ENCODE measurements at regions not wholly inside any gene's neighbourhood (a gene's known extent, or its start where the extent isn't known, plus 50 kb on each side); places are given as distances from the start of the nearest gene placed in this dataset.
"Not testable (repeated sequence)": the region's sequence is repeated elsewhere in the genome, so short reads cannot be mapped to it uniquely, and the experiment has no call there.

DNA sequence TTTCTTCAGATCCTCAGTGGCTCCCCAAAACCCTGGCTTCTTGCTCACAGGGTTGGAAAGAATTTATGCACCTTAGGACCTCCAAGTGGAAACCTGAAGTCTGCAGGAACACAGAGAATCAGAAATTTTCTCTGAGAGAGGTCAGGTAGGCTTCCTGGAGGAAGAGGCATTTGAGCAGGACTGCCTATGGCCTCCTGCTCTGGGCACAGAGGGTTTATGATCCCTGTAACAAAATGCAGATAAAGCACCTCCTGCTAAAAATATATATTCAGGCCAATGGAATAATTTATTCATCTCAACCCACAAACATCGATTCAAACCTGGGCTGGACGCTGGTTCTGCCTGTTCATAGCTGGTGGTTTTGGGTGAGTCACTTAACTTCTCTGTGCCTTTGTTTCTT lies 68.1 kb upstream of the FGF3 start:
- FAIRE-seq, result no peak

DNA sequence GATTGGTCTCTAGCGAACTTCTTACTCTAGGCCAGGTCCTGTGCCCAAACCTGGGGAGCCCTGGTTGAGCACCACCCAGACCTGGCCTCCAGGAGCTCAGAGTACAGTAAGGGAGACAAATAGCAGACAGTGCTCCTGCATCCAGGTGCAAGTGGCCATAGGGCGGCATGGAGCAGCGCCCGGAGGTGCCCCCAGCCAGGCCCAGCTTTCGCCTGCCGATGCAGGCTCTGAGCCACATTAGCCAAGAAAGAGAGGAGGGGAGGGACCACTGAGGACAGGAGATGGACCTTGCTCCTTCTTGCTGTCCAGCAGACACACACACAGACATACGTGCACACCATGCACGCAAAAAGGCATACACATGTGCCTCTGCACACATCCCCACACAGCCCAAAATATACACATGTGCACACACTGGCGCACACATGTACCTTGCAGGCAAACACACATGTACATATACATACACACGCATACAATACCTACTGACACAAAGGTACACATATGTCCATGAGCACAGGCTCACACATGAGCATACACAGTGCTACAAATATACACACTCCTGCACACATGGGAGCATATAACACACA lies 68.7 kb upstream of the FGF3 start:
- FAIRE-seq, result no peak

DNA sequence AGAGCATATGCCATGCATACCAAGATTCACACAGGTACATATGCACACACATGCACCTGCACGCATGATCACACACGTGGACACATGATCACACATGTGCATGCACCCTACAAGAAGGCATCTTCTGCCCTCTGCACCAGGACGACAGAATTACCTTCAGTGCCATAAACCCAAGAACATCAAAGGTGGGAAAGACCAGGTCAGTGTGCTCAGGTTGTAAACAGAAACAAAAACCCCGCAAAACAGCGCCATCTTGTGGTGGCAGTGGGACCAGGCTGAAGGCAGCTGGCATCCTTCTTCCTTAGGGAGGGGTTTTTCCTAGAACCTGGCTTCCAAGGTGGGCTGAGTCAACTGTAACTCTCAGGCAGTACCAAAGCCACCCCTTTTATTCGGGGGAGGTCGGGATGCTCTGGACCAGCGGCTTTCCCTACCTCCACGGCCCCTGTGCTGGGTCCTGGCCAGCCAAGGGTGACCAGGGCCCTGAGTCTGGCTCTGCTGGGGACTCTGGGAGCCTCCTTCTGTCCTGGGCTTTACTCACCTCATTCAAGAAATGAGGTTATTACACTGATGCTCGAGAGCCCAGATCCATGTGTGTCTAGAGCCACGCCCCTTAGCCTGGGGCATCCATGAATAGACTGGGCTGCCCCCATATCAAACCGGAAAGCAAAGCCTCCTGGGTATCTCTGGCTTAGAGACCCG lies 69.4 kb upstream of the FGF3 start:
- no peak for FAIRE-seq

DNA sequence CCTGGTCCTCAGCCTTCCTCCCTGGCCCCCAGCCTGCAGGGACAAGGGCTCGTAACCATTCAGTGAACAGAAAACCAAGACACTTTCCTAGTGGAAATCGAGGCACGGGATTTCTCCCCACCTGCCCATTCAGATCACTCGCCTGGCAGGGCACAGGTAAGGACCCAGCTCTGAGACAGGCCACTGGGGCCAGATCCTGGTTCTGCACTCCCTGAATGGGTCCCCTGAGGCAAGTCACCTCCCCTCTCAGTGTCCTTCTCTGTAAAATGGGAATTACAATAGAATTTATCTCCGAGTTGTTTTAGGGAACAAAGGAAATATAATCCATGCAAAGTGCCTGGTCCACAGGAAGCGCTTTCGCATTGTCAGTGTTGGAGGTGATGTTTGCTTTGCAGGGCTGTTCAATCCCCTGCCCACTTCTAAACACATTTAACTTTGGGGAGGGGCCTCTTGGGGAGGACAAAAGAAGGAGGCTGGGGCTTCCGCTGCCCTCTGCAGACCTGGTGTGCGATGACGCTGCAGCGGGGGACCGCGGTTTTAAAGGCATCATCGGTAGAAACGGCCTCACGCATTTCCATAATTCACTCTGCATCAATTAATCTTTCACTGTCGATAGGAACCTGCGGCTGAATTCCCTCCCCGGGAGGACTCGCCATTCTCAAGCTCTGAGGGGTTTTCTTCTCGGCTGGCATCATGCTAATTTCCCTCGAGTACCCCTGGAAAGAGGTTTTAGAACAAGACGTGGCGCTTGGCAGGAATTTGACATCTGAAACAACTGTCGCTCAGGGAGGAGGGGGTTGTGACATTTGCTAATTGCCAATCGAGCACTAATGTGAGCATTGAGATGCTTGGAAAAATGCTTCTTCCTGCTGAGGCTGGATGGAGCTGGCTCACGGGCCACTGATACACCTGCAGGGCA lies 70.4 kb upstream of the FGF3 start:
- no peak for FAIRE-seq

DNA sequence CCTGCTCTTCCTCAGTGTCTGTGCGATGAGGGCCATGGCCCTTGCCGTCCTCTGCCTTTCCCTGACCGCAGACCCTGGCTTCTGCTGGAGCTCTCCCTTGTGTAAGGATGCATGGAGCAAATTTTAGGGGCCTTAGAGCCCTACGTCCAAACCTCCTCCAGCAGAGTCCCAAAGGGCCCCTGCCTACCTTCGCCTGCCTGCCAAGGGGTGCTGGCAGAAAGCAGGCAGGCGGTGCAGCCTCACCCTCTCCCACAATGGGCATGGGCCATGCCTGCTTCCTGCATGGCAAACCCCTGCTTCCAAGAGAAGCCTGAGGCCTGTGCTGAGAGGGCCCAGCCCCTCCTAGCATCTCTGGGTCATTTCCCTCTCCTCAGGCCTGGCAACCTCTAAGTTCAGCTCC lies 71.3 kb upstream of the FGF3 start:
- no peak for FAIRE-seq

DNA sequence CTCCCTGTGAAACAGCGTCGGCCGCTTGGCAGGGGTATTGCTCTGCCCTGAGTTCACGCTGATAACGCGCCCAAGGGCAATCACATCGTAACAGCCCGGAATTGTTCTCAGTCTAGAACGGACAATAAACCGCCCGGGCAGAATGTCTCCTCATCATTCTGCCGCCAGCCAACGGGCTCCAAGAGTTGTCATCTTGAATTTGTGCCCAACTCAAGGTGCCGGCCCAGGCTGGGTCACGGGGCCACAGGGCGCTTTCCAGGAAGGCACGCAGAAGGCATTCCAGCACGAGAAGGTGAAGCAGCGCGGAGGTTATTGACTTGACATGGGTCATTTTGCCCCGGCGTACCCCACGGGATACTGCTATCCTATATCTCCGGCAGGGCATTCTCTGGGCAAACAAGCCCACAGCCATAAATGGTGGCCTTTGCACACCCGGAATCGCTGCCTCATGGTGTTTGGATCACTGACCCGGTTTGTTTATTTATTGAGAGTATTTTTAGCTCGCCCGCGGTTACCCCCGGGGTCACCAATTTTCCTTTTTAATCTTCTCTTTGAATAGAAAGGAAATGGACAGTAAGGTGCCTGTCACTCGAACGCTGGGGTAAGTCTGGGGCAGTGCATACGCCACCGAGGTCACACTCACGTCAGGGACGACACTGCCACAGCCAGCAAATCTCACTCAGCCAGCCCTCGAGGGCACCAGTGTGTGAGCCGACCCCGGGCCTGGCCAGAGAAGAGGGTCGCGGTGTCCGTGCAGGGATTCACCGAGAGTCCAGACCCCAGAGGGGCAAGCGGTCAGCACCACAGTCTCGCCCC lies 72.4 kb upstream of the FGF3 start:
- FAIRE-seq, result no peak

DNA sequence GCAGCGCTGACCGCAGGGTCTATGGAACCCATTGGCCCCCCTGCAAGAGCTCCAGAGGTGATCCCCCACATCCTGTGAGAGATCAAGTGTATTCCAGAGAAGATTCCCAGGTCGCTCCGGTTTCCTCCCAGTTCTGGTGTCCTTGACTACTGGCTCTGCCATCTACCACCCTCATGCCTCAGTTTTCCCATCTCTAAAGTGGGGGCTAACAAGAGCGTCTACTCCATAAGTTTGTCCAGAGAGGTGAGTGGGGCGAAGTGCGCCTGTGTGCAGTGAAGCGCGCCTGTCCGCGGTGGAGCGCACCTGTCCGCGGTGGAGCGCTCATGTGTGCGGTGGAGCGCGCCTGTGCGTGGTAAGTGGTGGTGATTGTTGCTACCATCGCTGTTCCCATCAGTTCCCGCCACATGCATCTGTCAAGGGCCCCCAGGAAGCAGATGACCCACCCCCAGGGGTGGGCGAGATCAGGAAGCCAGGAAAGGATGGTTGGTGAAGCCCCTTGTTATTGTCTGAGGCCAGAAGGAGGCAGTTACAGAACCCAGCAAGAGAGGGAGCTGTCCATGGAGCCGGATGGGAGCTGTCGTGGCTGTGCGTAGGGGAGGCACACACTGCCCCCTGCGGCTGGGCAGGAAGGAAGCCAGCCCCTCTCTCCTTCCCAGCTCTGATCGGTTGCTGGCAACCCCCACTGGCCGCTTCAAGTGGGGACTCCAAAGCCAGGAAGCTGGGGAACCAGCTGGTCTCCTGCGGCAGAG lies 73.2 kb upstream of the FGF3 start:
- no peak for FAIRE-seq

DNA sequence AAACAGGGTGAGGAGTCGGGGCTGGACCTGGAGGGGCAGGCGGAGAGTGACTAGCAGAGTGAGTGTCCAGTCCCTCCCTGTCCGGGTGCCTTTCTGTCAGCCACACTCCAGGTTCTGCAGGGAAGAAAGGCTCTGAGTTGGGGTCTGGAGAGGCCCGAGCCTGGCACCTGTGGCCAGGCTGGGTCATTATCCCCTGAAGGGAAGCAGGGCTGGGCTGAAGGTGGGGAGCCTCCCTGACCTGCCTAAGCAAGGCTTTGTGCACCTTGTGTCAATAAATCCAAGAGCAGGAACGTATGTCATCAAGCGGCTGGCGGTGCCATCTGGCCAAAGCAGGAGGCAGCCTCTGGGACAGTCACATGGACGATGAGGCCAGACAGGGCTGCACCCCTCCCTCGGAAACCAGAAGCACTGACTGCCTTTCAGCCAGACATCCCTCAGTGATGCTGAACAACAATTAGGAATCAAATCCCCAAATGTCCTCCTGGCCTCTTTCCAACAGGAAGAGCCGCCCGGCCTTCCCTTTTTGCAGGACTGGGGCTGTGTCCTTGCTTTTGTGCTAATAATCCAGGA lies 73.9 kb upstream of the FGF3 start:
- no peak for FAIRE-seq

DNA sequence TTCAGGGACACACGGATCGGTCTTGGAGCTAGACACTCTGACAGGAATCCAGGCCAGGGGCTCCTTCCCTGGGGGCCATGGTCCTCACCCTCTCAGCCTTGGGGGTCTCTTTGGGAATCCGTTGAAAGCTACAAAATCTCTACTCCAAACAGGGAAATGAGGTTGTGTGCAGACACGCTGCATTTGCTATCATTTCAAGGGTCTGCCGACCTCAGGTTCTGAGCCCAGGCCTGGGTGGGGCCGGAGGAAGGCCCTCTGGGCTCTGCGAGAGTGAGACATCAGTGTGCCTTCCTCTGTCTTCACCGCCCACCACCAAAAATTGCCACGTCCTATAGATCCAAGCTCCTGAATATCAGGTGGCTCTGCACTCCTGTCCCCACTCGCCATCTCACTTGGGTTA lies 74.4 kb upstream of the FGF3 start:
- FAIRE-seq, result no peak

DNA sequence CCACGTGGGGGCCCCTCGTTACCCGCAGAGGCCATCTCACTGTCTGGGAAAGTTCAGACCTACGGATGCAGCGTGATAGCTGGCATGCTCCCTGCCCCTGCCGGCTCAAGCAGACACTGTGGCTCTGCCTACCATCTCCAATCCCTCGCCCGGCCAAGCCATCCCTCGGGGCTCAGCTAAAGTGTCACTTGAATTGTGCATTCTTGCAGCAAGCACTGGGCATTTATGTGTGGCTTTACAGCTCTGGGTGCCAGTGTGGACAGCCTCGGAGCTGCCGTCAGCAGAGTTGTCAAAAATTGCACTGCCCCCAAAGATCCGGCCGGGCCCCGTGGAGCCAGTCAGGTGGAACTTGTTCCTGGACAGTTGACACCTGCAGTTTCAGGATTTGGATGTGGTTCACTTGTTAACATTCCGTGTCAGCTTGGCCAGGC lies 75.0 kb upstream of the FGF3 start:
- FAIRE-seq, result no peak

DNA sequence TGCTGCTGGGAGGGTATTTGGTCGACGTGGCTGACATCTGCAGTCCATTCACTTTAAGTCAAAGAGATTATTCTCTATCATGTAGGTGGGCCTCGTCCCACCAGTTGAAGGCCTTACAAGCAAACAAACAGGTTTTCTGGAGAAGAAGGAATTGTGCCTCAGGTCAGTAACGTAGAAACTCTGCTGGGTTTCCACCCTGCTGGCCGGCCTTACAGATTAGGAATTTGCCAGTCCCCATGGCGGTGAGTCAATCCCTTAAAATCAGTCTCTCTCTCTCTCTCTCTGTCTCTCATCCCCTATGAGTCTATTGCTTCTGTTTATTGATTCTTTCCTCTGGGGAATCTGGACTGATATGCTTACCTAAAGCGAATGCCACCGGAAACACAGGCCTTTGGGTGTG lies 75.4 kb upstream of the FGF3 start:
- FAIRE-seq, result no peak

DNA sequence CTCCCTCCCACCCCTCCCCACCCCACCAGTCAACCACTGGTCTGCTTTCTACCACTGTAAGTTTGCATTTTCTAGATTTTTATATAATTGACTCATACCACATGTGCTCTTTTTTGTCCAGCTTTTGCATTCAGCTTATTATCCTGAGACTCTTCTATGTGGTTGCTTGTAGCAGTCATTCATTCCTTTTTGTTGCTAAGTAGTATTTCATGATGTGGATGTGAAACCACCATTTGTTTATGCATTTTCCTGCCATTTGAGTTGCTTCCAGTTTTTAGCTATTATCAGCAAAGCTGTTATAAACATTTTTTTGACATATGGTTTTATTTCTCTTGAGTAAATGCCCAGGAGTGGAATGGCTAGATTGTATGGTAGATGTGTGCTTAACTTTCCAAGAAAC lies 77.0 kb upstream of the FGF3 start:
- no peak for FAIRE-seq

DNA sequence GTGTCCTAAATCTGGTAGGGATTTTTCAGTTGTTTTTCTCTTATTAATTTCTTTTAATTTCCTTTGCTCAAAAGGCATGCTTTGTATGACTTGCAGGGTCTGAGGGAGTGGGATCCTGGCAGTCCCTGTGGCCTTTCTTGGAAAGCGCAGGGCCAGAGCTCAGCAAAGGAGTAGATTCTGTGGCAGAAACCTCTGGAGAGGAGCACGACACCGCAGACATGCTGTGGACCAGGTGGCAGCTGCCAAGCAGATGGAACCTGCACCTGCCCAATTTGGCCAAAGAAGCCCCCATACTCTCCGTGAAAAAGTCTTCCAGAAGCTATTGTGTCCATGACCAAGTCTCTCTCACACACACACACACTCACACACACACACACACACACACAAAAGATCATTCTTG lies 78.9 kb upstream of the FGF3 start:
- no peak for FAIRE-seq

DNA sequence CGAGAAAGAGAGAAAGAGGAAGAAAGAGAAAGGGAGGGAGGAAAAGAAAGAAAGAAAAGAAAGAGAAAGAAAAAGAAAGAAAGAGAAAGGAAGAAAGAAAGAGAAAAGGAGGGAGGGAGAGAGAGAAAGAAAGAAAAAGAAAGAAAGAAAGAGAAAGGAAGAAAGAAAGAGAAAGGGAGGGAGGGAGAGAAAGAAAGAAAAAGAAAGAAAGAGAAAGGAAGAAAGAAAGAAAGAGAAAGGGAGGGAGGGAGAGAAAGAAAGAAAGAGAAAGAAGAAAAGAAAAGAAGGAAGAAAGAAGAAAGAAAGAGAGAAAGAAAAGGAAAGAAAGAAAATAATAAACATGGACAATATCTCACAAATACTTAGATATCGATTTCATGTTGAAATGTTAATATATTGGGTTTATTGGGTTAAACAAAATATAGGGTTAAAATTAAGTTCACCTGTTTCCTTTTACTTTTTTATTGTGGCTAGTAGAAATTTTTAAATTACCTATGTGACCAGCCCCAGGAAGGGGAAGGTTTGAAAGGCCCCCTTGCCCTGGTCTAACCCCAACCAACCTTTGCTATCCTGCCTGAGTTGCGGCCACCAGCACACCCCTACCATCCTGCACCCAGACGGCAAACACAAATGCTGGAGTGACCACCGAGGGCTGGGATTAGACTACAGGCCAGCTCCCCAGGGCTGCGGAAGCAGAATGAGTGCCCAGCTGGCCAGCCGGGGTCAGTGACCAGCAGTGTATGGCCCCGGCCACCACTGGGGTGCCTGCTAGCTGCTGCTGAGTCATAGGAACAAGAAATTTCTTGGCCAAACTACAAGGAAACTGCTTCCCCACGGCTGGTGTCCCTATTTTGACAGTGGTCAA lies 81.0 kb upstream of the FGF3 start:
- no peak for FAIRE-seq

DNA sequence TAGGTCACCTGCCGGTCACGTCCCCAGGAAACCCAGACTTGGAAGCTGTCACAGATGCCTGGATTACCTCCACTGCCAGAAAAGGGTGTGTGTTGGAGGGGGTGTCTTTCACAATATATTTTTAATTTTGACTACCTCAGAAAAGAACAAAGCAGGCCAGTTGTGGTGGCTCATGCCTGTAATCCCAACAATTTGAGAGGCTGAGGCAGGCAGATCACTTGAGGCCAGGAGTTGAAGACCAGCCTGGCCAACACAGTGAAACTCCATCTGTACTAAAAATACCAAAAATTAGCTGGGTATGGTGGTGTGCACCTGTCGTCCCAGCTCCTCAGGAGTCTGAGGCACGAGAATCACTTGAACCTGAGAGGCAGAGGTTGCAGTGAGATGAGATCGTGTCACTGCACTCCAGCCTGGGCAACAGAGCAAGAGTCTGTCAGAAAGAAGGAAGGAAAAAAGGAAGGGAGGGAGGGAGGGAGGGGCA lies 81.6 kb upstream of the FGF3 start:
- not testable (repeated sequence) for FAIRE-seq

DNA sequence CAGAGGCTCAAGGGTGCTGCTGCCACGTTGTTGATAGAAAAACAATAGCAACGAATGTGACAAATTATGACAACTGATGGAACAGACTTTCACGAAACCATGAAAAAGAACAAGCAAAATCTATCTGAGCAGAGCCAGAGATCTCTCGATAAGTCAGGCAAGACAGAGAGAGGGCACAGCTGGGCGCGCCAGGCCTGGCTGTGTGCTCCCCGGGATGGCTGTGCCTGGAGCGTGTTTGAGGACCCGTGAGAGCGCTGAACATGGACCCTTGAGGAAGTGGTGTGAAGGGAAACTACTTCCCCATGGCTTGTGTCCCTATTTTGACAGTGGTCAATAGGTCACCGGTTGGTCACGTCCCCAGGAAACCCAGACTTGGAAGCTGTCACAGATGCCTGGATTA lies 83.1 kb upstream of the FGF3 start:
- no peak for FAIRE-seq

DNA sequence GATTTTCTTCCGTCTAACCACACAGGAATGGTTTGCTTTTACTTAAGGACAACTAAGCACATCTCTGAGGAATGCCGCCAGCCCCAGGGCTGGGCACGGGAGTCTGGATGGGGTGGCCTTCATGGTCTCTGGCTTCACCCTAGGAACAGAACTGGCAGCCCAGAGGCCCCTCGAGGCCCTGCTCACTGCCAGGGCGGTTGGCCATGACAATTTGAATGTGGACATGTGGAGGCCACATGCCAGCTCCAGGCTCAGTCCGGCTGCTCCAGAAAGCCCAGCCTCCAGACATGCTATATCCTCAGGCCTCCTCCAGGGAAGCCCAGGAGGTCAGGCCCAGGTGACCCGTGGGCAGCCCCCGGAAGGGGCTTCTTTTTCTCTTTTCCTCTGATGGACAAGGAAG lies 84.0 kb upstream of the FGF3 start:
- no peak for FAIRE-seq

DNA sequence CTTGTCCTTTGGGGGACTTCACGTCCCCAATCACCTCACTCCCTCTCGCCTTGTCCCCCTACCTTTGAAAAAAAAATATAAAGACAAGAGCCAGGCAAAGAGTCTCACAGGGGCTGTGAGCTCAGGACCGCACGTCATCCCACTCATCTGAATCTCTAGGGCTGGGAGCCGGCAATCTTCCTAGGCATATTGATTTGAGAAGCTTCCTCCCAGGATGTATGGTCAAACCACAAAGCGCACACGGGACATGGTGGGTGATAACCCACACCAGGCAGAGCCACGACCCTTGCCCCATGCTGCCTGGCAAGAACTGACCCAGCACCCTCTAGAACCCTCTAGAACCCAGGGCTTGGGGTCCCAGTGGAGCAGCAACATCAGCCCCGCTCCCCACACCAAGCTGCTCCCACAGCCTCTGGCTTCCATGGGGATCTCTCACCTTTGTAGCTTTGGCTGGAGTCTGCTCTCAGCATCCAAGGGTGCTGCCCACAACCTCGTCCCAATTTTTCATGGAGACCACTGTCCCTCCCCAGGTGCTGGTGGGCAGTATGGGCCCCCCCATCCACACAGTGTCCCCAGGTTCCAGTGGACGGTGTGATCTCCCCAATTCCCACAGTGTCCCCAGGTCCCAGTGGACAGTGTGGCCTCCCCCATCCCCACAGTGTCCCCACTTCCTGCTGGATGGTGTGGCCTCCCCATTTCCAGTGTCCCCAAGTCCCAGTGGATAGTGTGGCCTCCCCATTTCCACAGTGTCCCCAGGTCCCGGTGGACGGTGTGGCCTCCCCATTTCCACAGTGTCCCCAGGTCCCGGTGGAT lies 85.2 kb upstream of the FGF3 start:
- no peak for FAIRE-seq

DNA sequence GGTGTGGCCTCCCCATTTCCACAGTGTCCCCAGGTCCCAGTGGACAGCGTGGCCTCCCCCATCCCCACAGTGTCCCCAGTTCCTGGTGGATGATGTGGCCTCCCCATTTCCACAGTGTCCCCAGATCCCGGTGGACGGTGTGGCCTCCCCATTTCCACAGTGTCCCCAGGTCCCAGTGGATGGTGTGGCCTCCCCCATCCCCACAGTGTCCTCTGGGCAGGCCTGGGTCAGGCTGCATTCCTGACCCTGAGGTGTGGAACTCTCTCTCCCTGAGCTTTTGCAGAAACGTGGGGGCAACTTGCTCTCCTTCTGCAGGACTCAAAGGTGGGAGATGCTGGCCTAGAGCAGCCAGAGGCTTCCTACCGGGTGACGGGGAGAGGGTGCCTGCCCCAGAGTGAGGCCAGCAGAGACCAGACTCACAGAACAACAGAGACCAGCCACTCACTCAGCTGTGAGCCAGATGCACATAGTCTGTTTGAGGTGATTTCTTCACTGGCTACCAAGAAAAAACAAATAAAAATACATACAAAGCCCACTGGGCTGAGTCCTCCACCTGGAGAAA lies 85.8 kb upstream of the FGF3 start:
- no peak for FAIRE-seq

All from colon (tissue), 2 donors.